HS-5 (cell line): ENCODE measurements at regions not wholly inside any gene's neighbourhood (a gene's known extent, or its start where the extent isn't known, plus 50 kb on each side); places are given as distances from the start of the nearest gene placed in this dataset.
"Not testable (repeated sequence)": the region's sequence is repeated elsewhere in the genome, so short reads cannot be mapped to it uniquely, and the experiment has no call there.

Experiments used
- DNase-seq: peaks from one replicate; pipeline ENCODE4 v3.0.0-alpha.2; 2012; ENCODE audit warnings: low read depth

DNA sequence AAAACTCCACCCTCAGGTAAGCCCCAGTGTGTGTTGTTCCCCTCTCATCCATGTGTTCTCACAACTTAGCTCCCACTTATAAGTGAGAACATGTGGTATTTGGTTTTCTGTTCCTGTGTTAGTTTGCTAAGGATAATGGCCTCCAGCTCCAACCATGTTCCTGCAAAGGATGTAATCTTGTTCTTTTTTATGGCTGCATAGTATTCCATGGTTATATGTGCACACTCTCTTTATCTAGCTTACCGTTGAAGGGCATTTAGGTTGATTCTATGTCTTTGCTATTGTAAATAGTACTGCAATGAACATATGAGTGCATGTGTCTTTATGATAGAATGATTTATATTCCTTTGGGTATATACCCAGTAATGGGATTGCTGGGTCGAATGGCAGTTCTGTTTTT lies 124.4 kb upstream of the RANBP3L start:
- DNase-seq = not testable (repeated sequence)

DNA sequence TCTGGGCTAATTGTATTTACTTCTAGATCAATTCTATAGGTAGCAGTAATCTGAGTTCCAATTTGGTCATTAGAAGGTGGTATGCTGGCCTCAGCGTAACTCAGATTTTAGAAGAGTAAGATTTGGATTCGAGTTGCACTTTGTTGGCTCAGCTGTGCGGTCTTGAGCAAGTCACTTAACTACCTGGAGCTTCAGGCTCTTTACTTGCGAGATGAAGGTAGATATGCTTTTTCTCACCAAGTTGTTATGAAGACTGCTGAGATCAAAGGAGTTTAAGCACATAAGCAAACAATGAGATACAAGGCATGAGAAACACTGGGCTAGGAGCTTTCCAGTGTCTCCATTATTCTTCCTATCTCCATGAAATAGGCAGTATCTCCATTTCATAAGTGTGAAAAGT lies 133.8 kb upstream of the RANBP3L start:
- DNase-seq = no peak

DNA sequence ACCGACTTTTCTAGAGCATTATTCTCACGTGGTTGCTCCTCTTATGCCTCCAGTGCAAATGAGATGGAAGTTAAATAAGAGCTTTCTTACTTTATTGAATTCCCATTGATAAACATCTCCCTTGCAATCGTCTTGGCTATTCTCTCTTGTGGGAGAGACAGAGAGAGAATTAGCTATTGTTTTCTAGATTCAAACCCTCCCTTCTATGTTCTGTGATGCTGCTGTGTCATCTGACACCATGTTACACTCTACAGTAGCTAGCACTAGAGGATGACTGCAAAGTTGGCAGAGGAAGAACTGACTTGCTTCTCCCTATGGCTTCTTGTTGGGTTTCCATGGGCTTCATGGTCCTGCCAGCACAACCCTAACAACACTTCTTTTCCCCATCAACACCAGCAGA lies 134.6 kb upstream of the RANBP3L start:
- DNase-seq = no peak

DNA sequence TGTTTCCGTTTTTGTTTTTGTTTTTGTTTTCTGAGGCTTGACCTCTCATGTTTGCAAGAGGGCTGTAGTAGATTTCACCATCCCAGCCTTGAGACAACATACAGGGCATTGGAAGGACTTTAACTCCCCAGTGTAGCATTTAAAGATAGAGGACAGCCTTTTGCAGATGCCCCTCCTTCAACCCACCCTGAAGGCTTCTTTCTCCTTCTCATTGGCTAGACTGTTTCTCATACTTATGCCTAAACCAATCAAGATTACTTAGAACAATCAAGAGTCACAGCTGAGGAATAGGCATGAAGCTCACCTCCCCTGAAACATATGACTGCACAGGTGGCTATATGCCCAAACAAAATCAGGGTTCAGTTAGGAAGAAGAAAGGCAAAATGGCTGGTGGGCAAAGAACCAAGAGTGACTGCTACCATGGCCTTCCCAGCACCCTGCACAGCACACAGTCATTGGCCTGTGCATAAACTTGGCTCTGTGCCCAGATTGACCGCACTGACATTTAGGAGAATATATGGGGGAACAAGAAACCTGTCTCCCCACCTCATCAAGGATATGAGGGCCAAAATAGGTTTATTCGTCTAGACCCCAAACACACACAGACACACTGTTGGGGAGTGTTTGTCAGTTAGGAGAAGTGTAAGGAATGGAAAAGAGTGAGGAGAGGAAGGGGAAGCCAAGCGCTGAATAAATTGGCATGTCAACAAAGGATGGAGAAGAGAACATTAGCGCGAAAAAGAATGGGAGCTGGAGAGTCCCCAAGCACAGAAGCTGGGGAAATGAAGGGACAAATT lies 137.3 kb upstream of the RANBP3L start:
- no peak for DNase-seq

DNA sequence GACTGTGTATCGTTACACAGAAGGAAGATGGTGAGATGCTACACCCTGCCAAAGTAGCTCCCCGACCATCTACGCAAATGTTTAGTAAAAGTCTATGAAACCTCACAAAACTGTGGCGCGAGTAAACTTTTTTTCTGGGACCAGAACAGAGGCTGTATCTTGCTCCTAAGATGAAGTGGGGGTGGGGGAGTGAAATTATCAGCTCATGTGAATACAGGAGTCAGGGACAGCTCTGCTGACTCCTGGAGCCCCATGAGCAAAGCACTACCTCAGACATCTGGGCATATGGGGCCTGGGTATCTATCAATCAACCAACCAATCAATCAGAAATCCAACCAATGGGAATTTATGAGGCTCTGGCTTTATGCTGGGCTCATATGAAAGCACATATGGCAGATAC lies 138.6 kb upstream of the RANBP3L start:
- DNase-seq = no peak

DNA sequence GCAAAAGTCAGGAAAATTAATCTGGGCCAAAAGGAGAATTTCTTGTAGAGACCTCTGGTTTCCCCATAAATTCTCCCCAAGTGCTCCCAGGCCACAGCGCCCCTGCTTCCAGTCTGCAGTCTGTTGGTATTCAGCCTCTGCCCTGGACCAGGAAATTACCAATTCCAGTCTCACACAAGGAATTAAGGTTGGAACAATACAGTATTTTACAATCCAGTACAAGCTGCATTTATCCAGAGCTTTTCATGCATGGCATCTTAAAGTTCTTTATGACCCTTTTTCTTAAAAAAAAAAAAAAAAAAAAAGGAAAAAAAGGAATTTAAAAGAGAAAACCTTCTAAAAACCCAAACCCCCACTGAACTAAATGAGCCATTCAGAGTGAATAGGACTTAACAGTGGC lies 139.6 kb upstream of the RANBP3L start:
- DNase-seq = no peak

DNA sequence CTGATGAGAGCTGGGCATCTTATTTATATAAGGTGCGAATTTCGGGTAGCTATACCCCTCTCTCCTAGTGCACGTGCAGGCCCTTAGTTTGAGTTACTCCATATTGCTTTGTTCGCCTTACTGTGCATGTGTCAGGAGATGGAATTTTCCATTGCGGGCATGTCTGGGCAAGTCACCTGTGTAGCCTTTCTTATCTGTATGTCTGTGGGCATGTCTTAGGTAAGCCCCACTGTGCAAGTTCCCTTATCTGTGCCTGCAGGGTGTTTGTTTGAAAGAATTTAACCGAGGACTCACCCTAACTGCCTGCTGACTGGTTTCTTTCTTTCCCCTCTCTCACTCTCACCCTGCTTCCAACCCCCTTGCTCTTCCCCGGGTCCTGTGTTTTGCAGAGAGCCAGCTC lies 140.7 kb upstream of the RANBP3L start:
- DNase-seq = no peak

DNA sequence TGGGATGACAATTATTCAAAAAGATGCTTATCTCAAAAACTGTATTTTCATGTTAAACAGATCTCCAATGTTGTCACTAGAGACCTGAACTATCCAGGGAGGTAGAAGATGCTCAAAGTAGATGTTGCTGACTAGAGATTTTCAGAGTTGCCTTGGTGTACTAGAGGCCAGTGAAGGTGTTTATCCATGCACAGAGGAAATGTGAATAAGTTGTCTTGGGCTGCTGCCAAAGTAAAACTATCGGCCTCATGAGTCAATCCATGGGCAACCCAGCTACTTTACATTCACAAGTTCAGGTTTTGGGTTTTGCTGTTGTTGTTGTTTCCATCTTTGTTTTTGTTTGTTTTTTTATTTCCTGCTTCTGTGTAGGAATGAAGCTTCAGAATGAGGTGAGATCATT lies 141.1 kb upstream of the RANBP3L start:
- DNase-seq = peak; percentile 72

DNA sequence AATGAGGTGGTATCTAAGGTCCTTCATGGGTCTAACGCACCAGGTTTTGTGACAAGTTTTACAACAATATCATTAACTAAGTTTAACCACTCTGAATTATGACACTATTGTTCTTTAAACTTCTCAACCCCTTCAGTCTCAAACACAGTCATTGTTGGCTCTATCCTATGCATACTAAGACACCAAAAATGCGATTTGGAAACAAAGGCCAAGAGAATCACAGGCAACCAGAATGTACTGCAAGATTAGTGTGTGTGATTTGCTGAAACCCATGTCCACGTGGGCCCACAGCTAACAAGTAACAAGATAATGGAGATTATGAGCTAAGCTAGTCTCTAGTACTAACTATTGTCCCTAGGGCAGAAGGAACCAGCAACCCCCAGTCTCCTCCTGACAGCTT lies 142.2 kb upstream of the RANBP3L start:
- no peak for DNase-seq

DNA sequence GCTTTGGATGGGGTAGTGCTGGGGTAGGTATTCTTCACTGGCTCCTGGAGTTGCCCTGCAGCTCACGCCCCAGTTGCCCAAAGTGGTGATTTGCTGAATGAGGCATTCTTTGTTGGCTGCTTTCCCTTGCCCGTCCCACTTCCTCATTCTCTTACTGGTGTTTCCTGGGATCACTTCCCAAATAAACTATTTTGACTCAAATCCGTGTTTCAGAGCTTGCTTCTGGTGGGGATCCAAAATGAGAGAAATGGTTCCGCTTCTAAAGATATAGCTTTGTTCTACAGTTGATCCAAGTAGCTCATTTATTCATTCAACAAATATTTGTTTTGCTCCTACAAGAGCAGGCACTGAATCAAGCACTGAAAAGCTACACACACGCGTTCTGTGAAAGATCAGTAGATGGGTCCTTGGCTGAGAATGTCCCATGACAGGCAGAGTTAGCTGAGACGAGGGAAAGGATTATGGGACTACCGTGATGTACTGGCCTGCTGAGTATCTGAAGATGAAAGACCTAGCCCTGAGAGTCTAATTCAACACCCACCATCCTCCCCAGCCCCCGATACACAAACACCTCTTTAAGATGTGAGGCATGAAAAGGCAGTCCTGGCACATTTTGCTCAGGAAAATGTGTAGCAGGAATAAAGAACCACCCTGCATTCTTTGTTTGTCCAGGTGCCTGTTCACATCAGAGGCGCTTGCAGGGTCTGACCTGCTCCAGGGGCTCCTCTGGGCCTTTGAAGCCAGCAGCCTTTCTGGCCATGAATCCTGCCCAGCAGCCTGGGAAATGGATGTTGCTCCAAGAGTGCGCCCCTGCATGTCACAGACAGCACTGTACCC lies 143.1 kb upstream of the RANBP3L start:
- no peak for DNase-seq

DNA sequence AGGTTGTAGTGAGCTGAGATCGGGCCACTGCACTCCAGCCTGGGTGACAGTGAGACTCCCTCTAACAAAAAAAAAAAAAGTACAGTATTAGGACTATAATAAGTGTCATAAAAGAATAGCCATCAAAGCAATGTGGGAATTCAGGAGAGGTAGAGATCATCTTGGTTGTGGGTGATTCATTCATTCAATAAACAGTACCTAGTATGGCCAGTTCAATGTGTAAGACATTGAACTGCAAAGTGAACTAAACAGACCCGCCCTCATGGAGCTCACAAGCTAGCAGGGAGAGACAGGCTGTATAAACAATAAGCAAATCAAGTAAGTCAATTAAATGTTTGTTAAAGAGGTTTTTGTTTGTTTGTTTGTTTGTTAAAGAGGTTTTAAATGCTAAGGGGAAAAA lies 146.1 kb upstream of the RANBP3L start:
- no peak for DNase-seq

DNA sequence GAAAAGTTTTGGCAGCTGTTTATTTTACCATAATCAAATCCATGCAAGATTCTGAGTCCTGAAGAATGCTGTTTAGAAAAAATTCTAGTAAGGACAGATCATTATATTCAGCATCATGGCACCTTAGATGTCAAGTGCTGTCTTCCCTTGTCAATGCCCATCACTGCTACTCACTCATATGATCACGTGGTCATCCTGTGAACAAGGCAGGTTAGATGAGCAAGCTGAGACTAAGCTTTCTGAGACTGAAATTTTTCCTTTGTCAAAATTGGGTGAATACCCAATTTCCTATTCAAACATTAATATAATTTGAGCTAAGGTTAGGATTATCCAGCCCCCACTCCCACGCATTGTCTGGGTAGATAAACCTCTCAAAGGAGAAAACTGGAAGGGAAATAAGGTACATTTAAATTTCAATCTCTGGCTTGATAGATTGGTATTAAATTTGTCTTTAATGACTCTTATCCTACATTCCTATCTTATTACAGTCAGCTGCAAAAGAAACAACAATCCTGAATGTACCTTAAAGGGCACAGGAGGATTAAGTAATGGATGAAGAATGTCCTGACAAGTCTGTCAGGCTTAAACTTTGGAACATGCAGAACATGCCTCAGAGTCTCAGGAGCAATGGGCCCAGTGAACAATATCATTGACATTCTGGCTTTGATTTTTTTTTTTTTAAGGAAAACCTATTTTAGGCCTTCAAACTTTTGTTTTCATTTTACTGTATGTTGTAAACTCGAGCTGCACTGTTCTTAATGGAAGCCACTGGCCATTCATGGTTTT lies 148.7 kb upstream of the RANBP3L start:
- peak; percentile 61 for DNase-seq

DNA sequence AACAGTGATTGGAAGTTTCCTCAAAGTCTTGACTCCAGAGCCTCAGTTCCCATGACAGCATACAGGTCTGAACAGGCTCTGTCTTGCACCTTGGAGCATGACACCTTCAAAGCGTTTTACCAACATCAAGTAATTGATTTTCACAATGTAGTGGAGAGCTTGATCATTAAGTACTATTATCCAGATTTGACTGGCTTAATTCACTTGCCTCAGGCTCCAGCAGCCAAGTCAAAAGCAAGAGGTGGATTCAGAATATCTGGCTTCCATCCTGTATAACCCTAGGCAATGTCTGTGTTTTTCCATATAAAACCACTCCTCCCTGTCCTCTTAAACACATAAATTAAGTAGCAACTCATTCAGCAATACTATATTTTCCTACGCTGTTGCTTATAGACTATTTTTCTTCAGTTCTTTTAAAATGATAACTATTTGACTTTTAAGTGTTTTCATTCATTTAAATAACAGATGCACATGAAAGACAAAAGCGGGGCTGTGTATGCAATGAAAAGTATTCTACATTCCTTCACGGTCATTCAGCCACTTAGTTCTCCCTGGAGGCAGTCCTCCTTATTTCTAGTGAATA lies 150.8 kb upstream of the RANBP3L start:
- DNase-seq = no peak

DNA sequence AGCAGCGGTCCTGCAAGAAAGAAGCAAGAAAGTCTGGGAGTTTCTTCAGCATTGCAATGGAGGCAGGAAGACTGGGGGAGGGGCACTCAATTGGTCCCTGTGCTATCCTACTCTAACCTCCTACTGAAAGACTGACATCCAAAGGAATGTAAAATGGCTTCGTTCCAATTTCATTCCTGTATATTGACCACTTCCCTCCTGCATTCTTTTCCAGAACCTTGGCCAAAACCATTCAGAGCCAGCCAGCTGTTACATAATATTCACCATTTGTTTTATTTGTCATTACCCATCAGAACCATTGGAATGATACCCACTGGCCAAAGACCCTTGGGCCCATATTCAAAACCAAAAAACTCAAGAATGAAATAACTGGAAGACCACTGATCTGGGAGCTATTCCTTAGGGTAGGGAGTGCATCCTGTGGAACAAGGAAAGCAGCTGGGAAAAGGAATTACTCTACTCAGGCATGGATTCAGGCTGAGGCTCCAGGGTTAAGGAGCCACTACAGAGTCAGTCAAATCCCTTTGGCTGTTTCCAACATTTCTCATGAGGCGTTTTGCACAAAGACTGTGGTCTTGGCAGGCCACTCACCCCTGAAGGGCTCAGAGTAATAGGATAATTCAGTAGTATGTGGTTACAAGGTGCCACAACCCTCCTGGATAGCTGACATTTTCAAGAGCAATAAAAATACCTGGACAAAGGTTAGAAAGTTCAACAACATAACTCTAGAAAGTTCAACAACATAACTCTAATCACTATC lies 148.7 kb upstream of the SLC1A3 start:
- peak; percentile 71 for DNase-seq

DNA sequence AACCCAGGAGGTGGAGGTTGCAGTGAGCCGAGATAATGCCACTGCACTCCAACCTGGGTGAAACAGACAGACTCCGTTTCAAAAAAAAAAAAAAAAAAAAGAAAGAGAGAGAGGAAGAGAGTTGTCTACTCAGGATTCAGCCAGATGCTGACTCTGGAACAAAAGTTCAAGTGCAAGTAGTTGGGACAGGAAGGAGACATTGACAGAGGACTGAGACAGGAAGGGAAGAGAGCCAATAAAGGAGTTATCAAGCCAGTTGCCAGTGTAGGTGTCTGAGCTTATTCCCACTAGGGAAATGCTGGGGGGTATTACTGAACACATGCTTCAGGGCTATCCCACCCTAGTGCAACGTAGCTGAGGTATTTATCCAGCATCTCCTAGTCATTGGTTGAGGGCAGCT lies 147.7 kb upstream of the SLC1A3 start:
- no peak for DNase-seq

DNA sequence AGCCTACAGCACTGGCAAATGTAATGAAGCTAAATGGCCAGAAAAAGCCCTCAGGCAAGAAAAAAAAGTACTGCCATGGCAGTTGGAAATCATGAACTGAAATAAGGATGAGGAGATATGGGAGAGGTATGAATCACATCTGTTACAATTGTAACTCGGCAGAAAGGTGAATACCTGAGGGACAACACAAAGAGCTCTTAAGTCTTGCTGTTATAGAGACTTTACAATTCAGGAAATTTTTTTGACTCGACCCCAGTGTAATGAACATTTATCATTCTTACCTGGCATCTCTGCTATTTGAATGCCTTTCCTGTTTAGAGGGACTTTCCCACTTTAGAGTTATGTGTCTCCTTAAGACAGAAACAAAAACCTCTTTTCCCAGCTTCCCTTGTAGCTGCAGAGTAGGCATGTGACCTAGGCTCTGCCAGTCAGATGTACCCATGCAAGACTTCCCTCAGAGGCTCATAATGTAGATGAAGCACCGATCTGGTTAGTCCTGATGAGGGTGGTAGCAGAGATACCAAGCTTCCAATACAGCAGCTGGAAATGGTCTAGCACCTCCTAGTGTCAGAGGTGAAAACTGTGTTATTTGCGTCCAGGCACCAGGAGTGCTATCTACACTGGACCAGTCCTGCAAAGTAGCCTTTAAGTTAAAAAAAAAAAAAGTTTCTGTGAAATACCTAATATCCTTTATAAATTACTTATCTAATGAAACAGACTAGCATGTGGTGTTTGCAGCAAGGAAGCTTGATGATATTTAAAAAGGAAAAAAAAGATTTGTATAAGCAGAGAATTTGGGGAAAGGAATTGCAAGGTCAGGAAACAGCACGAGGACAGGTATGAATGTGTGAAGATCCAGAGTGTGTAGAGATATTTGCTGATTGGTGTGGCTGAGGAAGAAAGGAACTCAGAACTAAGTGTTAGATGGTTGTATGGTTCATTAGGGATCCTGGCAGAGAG lies 146.9 kb upstream of the SLC1A3 start:
- DNase-seq = no peak

DNA sequence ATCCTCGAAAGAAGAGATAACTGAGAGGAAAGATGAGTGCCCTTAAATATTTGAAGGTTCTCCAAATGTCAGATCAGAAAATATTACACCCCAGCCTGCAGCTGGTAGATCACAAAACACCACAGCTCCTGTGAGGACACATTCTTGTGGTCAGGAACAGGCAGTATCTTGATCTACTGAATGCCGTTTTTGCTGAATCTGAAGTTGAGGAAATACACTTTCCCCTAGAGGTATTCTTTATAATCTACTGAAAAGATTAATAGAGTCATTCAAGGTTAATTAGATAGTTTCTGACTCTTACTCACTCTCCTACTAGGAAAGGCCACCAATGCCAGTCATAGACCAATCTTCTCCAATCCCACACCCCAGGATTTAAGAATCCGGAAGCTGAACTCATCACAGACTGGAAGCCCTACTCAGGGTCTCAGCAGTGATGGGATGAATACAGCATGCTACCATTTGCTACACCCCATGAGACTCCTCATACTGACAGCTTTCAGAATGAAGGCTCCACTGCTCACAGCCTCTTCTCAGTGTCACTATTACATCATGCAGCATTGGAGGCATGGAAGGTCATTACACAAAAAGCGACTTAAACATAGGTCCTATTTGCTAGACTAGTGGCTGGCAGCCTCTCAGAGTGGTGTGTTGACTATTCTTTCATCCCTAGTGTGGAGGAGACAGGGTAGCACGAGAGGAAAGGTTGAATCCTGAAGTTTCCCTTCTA lies 143.9 kb upstream of the SLC1A3 start:
- DNase-seq = no peak

DNA sequence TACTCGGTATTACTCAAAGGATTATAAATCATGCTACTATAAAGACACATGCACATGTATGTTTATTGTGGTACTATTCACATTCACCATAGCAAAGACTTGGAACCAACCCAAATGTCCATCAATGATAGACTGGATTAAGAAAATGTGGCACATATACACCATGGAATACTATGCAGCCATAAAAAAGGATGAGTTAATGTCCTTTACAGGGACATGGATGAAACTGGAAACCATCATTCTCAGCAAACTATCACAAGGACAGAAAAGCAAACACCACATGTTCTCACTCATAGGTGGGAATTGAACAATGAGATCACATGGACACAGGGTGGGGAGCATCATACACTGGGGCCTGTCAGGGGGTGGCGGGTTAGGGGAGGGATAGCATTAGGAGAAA lies 130.5 kb upstream of the SLC1A3 start:
- not testable (repeated sequence) for DNase-seq

DNA sequence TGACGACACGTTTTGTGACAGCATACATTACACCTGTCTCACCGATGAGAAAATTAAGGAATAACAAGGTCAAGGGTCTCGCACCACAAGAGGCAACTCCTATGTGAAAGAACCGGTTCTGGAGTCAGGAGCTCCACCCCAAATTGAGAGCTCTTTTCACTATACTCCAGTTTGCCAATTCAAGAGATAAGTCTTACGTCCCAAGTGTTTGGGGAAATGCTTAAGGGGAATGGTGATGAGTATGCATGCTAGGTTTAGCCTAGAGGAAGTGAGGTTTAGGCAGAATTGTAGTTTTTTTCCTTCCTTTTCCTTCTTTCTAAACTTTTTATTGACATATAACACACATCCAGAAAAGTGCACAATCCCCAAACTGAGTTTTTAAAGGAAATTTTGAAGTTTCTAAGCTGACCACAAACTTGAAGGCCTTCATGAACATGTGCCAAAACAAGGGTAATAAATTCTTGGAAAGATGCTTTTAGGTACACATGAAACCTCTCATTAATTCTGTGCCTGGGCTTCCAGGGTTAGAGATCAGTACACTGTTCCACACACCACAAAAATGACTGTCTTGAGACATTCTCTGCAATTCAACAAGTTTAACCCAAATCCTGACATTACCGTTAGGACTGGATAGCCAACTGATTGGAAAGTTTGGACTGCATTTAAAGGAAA lies 127.6 kb upstream of the SLC1A3 start:
- no peak for DNase-seq
